HG03064 (cell line): ENCODE measurements at regions not wholly inside any gene's neighbourhood (a gene's known extent, or its start where the extent isn't known, plus 50 kb on each side); places are given as distances from the start of the nearest gene placed in this dataset.

Experiments
- ATAC-seq: cut with Tn5 transposase; IDR thresholded peaks from one replicate; pipeline ENCODE4 v1.9.1; 2021; ENCODE audit warnings: low read depth; ENCODE audit not compliant: unreplicated experiment

DNA sequence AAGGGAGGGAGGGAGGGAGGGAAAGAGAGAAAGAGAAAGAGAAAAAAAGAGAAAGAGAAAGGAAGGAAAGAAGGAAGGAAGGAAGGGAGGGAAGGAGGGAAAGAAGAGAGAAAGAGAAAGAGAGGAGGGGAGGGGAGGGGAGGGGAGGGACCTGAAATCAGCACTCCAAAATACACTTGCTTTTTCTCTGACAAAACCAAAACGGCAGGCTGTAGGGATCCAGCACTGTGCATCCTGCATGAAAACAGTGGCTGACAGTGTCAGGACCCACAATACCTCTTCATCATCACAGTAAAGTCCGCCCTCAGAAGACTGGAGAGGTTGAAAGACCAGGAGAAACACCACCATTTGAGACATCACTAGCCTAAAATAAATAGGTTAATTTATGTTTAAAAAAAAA lies 156.0 kb upstream of the SOD1 start:
- no peak for ATAC-seq

DNA sequence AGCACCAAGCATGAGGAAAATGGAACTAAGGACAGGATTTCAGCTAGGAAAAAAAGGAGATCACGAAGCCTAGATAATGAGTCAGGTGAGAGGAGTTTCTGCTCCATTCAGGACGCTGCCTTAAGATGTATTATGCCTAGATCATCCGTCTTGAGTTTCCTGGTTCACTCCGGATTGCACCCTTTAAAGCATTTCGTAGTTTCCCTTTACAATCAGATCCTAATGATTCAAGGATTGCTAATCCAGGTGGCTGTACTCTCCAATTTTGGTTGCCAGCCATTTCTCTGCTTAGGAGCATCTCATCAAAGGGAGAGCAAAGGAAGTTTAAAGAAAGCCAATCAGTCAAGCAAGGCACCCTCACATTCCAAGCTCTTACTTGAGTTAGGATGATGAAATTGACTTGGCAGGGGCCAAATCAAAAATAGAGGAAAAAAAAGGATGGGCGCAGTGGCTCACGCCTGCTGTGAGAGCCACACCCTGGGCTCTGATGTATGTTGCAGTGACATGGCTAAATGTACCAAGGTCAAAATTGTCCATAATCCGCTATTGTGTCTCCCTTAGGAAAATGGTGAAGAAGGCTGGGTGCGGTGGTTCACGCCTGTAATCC lies 156.9 kb upstream of the SOD1 start:
- no peak for ATAC-seq

DNA sequence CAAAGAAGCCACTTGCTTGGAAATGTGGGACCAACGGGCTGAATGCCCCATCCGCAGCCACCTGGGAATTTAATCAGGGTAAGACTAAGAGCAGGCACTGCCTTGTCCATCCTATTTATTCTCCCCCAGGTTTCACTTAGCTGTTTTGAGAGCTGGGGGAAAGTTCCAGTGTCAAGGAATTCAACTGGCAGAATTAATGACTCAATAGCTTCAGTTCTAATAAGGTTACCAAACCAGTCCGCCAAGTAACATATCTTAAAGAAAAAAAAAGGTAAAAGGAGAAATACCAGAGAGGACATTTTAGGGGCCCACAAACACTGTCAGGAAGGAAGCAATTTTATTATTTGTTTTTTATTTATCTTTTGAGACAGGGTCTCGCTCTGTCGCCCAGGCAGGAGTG lies 157.6 kb upstream of the SOD1 start:
- no peak for ATAC-seq

DNA sequence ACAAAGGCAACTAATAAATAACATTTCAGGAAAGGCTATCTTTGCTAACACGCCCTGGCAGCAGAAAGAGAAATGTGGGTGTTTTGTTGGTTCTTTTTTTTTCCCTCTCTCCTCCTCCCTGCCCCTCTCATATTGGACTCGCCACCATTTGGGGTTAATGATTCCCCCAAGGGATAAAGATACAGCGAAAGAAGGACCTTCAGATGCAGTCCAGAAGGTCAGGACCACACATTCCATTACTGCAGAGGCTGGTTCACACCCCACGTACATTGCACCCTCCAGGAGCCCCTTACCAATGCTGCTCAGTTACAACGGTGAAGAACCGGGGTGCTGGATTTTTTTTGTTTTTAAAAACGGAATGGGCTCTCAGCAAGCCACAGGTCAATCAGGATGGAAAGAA lies 156.9 kb upstream of the TIAM1 start:
- ATAC-seq, result no peak

DNA sequence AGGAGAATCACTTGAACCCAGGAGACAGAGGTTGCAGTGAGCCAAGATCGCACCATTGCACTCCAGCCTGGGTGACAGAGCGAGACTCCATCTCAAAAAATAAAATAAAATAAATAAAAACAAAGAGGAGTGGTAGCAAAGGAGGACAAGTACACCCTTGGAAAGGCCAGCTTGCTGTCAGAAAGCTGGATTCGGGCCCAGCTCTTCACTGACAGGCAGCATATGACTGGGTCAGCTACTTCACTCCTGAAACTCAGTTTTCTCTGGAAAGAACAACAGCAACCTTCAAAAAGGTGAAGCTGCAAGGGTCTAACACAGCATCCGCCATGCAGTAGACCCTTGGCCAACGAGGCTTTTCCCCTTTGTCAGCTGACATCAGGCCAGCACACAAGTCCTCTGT lies 156.0 kb upstream of the TIAM1 start:
- ATAC-seq, result no peak

DNA sequence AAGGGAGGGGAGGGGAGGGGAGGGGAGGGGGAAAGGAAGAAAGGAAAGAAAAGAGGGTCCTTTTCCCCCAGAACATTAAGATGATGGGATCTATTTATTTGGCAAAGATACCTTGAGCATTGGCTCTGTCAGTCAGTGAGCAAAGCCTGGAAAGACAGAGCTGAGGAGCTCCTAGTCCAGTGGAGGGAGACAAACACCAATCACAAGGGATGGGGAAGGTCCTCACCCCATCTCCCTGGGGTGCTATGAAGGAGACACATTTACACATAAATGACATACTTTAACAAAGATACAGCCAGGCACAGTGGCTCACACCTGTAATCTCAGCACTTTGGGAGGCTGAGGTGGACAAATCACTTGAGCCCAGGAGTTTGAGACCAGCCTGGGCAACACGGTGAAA lies 154.9 kb upstream of the TIAM1 start:
- no peak for ATAC-seq

DNA sequence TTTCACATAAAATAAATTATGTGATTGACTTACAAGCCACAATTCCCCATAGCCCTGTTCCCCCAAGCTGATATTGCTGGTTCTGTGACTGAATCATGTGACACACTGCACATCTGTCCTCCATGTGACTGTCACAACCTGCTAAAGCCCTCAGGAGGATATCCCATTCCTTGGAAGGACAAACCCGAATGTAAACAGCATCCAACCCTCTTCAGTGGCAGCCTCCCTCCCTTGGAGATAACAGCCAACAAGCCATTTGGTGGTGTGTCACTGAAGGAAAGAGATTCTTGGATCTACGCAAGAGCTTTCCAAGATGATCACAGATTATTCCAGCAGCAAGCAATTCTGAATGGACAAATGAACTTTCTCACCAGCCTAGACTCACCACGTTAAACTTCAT lies 153.9 kb upstream of the TIAM1 start:
- no peak for ATAC-seq

DNA sequence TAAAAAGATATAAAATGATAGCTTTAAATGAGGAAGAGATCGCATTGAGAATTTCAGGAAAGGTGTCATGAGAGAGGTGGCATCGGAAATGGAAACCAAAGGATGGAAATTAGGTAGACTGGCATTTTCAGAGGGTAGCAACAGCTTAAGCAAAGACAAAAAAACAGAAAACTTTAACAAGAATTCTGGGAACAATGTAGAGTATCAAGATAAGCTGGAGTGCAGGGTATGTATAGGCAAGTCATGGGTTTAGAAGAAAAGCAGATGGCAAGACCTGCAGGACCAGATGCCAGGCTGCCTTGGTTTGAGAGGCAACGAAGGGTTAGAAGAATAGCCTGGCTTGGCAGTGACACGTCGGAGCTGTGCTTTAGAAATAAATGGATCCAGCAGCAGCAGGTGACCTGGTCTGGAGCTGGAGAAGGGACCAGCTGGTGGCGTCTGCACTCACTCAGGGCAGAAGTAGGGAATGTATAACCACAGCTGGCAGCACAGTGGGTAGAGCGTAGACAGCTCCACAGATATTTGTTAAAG lies 149.4 kb upstream of the TIAM1 start:
- no peak for ATAC-seq

DNA sequence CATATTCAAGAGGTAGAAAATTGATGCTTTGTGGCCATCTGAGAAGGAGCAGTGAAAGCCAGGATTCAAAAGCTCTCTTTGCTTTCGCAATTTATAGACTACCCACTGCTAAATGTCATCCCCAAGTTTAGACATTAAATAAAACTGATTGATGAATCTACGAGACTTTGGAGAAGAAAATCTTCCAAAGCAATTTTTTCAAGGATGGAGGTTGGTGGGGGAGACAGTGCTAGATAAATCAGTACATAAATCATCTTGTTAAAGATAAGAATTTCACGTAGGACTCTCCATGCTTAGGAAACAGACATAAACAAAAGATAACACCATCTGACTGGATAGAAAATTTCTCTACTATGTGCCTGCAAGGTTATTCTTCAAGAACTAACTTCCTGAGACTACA lies 147.6 kb upstream of the TIAM1 start:
- no peak for ATAC-seq

DNA sequence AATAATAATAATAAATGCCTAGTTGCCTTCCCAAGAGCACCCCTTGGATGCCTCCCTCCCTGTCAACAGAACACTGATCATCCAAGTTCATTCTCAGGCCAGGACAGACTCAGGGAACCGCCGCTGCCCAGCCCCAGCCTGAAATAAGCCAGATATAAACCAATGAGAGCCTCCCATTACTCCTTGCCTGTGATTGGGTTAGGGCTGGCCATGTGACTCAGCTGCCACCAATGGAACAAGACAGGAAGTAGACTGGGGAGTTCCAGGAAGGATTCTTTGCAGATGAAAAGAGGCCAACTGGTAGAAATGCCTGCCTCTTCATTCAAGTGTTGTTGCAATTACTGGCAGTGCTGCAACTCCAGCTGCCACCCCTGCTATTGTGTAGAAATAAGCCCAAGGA lies 146.4 kb upstream of the TIAM1 start:
- ATAC-seq, result no peak

DNA sequence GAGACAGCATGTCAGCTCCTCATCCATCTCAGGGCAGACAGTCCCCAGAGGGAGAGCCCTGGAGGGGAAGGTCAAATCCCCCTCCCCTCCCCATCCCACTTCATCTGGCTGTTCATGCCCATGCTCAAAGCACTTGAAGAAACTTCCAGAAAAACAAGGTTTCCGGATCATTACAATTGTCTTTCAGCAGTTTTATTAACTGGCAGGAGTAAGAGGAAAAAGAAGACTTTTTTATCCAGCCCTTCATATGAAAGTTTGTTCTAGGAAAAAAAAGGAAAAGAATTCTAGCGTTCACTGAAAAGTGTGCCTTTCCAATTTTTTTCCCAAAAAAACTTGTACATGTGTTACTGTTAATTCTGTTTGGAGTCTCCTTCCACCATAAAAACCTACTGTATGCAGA lies 145.7 kb upstream of the TIAM1 start:
- ATAC-seq, result no peak

DNA sequence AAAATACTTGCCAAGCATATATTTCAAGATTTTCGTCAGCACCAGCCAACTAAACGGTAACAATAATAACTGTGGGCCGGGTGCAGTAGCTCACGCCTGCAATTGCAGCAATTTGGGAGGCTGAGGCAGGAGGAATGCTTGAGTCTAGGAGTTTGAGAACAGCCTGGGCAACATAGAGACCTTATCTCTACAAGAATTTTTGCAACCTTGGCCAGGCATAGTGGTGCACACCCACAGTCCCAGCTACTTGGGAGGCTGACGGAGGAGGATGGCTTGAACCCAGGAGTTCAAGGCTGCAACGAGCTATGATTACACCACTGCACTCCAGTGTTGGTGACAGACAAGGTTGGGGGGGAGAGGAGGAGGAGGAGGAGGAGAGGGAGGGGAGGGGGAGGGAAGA lies 145.0 kb upstream of the TIAM1 start:
- no peak for ATAC-seq

DNA sequence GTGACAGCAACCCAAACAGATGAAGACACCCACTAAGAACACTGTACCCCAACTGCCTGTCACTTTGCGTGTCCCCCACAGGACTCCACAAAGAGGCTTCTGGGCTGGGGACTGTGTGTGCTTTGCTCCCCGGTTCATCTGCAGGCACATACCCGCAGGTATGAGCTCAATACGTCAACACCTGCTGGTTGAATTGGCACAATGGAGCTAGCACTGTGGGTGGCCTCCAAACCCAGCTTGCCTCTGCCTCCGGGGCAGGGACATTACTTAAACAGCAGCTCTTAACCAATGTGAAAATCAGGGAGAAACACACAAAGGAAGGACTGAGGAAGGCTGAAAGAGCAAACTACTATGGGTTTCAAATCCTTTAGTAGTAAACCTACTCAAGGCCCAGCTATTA lies 140.2 kb upstream of the TIAM1 start:
- no peak for ATAC-seq

DNA sequence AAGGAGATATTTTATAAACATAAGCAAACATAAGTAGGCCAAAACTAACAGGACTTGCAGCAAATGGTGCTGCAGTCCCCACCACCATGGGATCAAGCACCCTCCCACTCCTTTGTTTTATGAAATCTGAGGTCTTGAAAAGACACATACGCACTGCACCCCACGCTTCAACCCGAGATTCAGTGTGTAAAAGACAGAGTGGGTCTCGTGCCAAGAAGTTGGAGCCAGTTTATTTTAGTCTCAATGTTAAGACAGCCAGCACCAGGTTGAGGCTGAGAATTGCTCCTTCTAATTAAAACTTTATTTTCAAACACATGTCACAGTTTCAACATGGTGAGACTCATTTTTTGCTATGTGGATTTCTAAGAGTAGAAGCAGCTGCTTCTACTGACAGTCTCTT lies 139.1 kb upstream of the TIAM1 start:
- ATAC-seq, result no peak

DNA sequence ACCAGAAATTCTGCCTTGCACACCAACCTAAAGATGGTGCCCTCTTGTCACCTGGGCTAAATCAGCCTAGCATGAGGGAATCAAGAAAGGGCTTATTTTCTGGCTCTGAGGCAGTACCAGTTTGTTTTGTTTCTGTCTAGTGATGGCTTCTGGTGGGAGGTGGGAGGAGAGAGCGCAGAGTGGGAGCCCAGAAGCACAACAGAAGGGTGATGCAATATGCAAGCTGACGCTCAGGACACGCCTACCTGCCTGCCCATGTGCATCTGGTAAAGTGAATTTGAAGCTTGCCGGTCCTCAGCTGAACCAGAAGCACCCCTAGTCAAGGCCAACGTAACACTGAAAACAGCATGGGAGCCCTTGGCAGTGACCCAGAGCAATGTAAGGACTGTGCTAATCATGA lies 138.4 kb upstream of the TIAM1 start:
- no peak for ATAC-seq

DNA sequence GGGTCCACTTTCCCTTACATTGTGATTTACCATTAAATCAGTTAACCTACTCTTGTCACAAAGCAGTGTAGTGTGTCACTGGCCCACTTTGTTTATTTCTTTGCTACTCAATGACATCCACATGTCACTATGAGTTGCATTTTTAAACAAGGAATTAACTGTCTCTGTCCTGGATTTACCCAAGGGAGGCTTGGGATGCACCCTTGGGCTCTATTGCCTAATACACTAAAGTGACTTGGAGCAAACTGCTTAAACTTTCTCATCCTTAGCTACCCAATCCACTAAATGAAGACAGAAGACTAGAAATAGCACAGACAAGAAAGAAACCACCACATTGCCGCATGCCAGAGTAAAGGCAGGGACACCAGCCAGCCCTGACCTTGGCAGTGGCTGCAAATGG lies 136.2 kb upstream of the TIAM1 start:
- no peak for ATAC-seq

DNA sequence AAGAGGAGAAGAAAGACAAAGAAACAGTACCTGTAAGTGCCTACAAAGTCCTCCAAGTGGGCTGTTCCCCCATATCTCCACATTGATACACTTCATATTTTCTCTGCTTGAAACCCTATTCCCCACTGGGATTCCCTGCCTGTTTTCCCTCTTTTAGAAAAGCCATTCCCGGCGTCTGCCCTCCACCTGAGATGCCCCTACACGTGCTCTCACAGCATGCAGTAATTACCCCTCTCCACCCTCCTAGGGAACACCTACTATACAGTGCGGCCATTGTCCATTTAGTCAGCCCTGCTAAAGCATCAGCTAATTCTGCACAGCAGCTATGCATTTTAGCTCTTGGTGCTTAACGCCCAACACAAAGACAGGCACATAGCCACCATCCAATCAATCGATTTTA lies 135.7 kb upstream of the TIAM1 start:
- no peak for ATAC-seq

DNA sequence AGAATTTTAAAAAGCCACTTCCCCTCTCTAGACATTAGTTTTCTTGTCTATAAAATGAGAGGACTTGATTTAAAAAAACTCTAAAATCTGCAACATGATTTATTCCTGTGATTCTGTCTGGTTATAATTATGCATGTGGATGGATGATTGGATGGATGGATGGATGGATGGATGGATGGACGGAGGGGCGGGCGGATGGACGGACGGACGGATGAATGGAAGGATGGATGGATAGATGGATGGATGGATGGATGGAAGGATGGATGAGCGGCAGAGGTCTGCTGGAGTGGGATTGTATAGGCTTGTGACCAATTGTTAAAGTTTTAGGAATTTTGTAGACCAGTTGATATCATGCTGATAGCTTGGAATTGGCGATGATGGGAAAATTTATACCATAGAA lies 135.2 kb upstream of the TIAM1 start:
- no peak for ATAC-seq

DNA sequence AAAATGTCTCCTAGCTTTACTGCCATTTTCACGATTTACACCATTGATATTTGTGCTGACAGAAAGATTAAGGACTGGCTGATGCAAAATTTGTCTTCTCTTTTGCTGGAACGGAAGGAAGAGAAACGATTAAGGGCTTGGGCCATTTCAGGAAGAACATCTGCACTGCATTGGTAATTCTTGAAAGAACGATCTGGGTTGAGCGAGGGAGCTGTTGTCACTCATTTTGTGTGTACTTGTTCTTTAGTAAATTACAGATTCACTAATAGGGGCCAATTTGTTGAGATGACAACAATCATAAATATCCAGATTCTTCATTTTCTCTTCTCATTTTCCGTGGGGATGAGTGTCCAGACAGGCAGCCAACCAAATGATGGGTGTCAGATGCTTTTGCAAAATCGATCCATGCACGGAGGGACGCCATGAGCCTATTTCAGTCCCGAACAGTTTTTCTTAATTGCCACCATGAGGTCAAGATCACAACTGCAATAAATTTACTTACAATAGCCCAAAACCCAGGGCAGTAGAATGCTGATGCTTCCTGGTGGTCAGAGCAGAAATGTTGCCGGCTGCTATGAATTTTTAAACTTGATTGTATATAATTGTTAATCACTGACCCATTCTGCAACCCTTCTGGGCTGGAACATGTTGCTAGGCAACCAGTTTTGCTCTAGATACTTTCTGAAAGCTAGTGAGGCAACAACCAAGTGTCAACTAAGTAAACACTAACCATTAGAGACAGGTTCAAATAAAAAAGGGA lies 132.4 kb upstream of the TIAM1 start:
- no peak for ATAC-seq

DNA sequence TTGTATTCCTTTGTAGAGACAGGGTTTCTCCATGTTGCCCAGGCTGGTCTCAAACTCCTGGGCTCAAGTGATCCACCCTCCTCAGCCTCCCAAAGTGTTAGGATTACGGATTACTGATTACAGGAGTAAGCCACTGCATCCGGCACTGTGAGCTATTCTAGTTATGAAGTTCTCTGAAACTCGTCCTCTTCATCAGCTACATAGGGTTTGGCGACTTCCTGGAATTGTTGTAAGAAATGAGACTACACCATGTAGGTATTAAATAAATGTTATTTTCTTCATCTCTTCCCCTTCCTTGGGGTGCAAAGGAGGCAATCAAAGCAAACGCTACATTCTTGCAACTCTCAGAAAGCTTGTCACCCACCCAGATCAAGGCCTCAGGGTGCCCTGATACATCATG lies 131.2 kb upstream of the TIAM1 start:
- ATAC-seq, result no peak

DNA sequence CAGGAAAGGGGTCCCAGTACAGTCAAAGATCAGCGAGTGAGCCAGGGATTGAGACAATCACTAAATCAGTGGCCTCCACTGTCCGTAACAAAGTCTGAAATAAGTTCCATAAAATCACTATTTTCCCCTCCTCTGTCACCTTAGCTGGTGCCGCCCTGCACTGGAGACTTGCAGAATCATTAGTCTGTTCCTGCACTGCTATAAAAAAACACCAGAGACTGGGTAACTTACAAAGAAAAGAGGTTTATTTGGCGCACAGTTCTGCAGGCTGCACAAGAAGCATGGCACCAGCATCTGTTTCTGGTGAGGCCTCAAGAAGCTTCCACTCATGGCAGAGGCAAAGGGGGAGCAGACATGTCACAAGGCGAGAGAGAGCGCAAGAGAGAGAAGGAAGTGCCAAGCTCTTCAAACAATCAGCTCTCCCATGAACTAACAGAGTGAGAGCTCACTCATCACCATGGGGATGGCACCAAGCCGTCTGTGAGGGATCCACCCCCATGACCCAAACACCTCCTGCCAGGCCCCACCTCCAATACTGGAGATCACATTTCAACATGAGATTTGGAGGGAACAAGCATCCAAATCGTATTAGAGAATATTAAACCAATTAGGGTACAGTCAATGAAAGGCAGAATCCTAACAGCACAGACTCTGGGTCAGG lies 129.8 kb upstream of the TIAM1 start:
- no peak for ATAC-seq

DNA sequence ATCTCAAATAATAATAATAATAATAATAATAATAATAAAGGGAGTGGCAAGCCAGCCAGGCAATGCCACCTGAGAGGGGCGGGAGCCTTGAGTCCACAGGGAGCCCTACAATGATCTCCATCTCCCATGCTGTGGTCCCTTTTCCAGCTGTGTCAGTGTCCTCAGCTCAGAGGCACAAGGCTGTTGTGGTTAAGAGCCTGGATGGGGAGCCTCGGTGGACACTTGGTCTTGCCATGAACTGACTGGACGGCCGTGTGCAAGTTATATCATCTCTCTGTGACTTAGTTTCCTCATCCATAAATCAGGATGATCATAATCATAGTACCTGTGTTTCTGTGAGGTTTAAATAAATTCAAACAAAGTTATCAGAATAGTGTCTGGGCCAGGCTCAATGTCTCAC lies 127.8 kb upstream of the TIAM1 start:
- no peak for ATAC-seq
